Loucy (cell line): ENCODE measurements at regions not wholly inside any gene's neighbourhood (a gene's known extent, or its start where the extent isn't known, plus 50 kb on each side); places are given as distances from the start of the nearest gene placed in this dataset.

Source experiments
- H2AFZ ChIP-seq: fragments of 200-600 bp; sonication (generic); 2 replicates; pipeline ENCODE4 v1.6.0; 2016; ENCODE audit warnings: antibody characterized with exemption, mild to moderate bottlenecking, low read length, moderate library complexity
- H3F3A ChIP-seq: fragments of 200-600 bp; 2 replicates; pipeline ENCODE4 v1.6.0; 2016; ENCODE audit warnings: antibody characterized with exemption, low read depth, mild to moderate bottlenecking
- H3K27me3 ChIP-seq: fragments of 200-600 bp; sonication (generic); 2 replicates; pipeline ENCODE4 v1.6.1; 2014; ENCODE audit warnings: low read length, mild to moderate bottlenecking; ENCODE audit not compliant: insufficient read depth, poor library complexity, severe bottlenecking
- H3K36me3 ChIP-seq: fragments of 200-600 bp; sonication (generic); 2 replicates; pipeline ENCODE4 v1.6.1; 2016; ENCODE audit warnings: low read length; ENCODE audit not compliant: insufficient read depth
- H3K4me1 ChIP-seq: fragments of 200-600 bp; sonication (generic); 2 replicates; pipeline ENCODE4 v1.5.1; 2014; ENCODE audit warnings: low read length, mild to moderate bottlenecking; ENCODE audit not compliant: insufficient read depth, poor library complexity, severe bottlenecking
- H3K4me2 ChIP-seq: fragments of 200-600 bp; sonication (generic); 2 replicates; pipeline ENCODE4 v1.6.0; 2014; ENCODE audit warnings: antibody characterized with exemption, low read length, low read depth, mild to moderate bottlenecking; ENCODE audit not compliant: poor library complexity, severe bottlenecking
- H3K4me3 ChIP-seq: fragments of 200-600 bp; sonication (generic); 2 replicates; pipeline ENCODE4 v1.5.1; 2014; ENCODE audit warnings: low read length, mild to moderate bottlenecking, mixed read lengths; ENCODE audit not compliant: poor library complexity, severe bottlenecking
- H3K79me2 ChIP-seq: fragments of 200-600 bp; sonication (generic); 2 replicates; pipeline ENCODE4 v1.6.1; 2014; ENCODE audit warnings: low read length; ENCODE audit not compliant: insufficient read depth
- H3K9ac ChIP-seq: fragments of 200-600 bp; sonication (generic); 2 replicates; pipeline ENCODE4 v1.6.0; 2014; ENCODE audit warnings: mild to moderate bottlenecking, low read depth, low read length, moderate library complexity; ENCODE audit not compliant: poor library complexity, severe bottlenecking
- H3K9me2 ChIP-seq: fragments of 200-600 bp; sonication (generic); replicated peaks from 2 replicates; pipeline ENCODE4 v1.6.1; 2016; ENCODE audit warnings: low read depth, low read length, mixed read lengths
- H3K9me3 ChIP-seq: fragments of 200-600 bp; sonication (generic); 2 replicates; pipeline ENCODE4 v1.6.1; 2014; ENCODE audit warnings: mild to moderate bottlenecking, antibody characterized with exemption, low read length, low read depth; ENCODE audit not compliant: insufficient read depth
- H4K20me1 ChIP-seq: fragments of 200-600 bp; sonication (generic); 2 replicates; pipeline ENCODE4 v1.6.0; 2014; ENCODE audit warnings: antibody characterized with exemption, low read length, mild to moderate bottlenecking; ENCODE audit not compliant: insufficient read depth, poor library complexity, severe bottlenecking
- CTCF ChIP-seq: fragments of 200-600 bp; sonication (generic); conservative IDR thresholded peaks from 2 replicates; pipeline ENCODE4 v1.5.1; 2014; ENCODE audit warnings: mild to moderate bottlenecking, antibody characterized with exemption, low read length
- EZH2phosphoT487 ChIP-seq: fragments of 200-600 bp; IDR thresholded peaks from 2 replicates; pipeline ENCODE4 v1.6.1; 2018; ENCODE audit warnings: antibody characterized with exemption, mild to moderate bottlenecking, moderate library complexity, borderline replicate concordance

DNA sequence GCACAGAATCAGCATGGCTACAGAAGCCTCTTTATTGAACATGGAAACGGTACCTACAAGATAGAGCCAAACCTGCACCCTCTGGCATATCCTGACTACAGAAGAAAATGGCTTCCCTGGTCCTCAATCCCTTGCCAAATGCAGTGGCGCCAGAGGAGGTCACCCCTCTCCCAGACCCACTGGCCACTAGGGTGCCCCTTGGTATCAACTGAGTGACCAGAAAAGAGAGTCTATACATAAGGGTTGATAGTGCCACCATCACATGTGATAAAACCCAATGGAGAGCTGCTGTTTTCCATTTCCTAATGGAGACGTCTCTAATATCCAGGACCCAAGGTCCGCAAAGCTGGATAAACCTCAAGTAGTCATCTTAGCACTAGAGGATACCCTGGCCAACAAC, 52.7 kb upstream of the ALK start:
- Histone ChIP-seq H3K4me3 (no peak overlapping the region), H3K4me2 (no peak overlapping the region), H3K27me3 (no peaks in the 10 kb centered on the region), H4K20me1 (no peaks in the 10 kb centered on the region), H2AFZ (no peak overlapping the region), H3K9me3 (no peaks in the 10 kb centered on the region), H3K9ac (no peak overlapping the region), H3K79me2 (no peaks in the 10 kb centered on the region), H3K9me2 (no peaks in the 10 kb centered on the region), H3K36me3 (no peaks in the 10 kb centered on the region), H3F3A (no peaks in the 10 kb centered on the region), H3K4me1 (no peaks in the 10 kb centered on the region)
- no peak for TF ChIP-seq CTCF
- no peak for TF ChIP-seq EZH2phosphoT487

- H3K4me2 ChIP-seq = no peak overlapping the region
- H3K79me2 ChIP-seq = no peaks in the 10 kb centered on the region
- H2AFZ ChIP-seq = no peak overlapping the region
- H3K4me1 ChIP-seq = no peaks in the 10 kb centered on the region
- H3K4me3 ChIP-seq = no peak overlapping the region
- no peaks in the 10 kb centered on the region for H3K36me3 ChIP-seq
- no peaks in the 10 kb centered on the region for H4K20me1 ChIP-seq
- H3K9me3 ChIP-seq = no peaks in the 10 kb centered on the region
- no peak for TF ChIP-seq CTCF
- no peaks in the 10 kb centered on the region for H3F3A ChIP-seq
- H3K27me3 ChIP-seq = no peaks in the 10 kb centered on the region
- no peak overlapping the region for H3K9ac ChIP-seq
- H3K9me2 ChIP-seq = no peaks in the 10 kb centered on the region
Measured at GRCh38 chr2:29977284-29977683, 55.9 kb upstream of the ALK start.

- Histone ChIP-seq H3F3A (no peaks in the 10 kb centered on the region), H3K4me1 (no peaks in the 10 kb centered on the region)
Measured at GRCh38 chr2:29981402-29981801, 60.0 kb upstream of the ALK start.

More at GRCh38 chr2:29981402-29981801, 60.0 kb upstream of the ALK start:
- H3K9me3 ChIP-seq = no peaks in the 10 kb centered on the region
- H3K27me3 ChIP-seq = no peaks in the 10 kb centered on the region
- H3K4me3 ChIP-seq = no peak overlapping the region
- H3K9me2 ChIP-seq = no peaks in the 10 kb centered on the region
- H3K9ac ChIP-seq = no peak overlapping the region
- H3K79me2 ChIP-seq = no peaks in the 10 kb centered on the region
- no peaks in the 10 kb centered on the region for H4K20me1 ChIP-seq
- no peak overlapping the region for H2AFZ ChIP-seq
- H3K4me2 ChIP-seq = no peak overlapping the region
- no peaks in the 10 kb centered on the region for H3K36me3 ChIP-seq
- TF ChIP-seq CTCF = no peak
- no peak for TF ChIP-seq EZH2phosphoT487
